Sigmoid colon (tissue), 6 donors: ENCODE measurements at regions not wholly inside any gene's neighbourhood (a gene's known extent, or its start where the extent isn't known, plus 50 kb on each side); places are given as distances from the start of the nearest gene placed in this dataset.
"Not testable (repeated sequence)": the region's sequence is repeated elsewhere in the genome, so short reads cannot be mapped to it uniquely, and the experiment has no call there.

Experiments used
- DNase-seq: peaks from one replicate; pipeline ENCODE4 v3.0.0-alpha.2; 2019
- H3K27ac ChIP-seq, 4 donors: fragments of 200-600 bp; sonication (generic); one replicate each; pipeline ENCODE4 v1.5.1; 2016 to 2019; ENCODE audit warnings: mild to moderate bottlenecking in 1 of 4
- H3K27me3 ChIP-seq, 3 donors: fragments of 200-600 bp; sonication (generic); one replicate each; pipeline ENCODE4 v1.5.1; 2019; ENCODE audit warnings: mild to moderate bottlenecking in 1 of 3
- H3K36me3 ChIP-seq, 4 donors: fragments of 200-600 bp; sonication (generic); one replicate each; pipeline ENCODE4 v1.5.1; 2016 to 2019
- H3K4me1 ChIP-seq, 4 donors: fragments of 200-600 bp; sonication (generic); one replicate each; pipeline ENCODE4 v1.5.1; 2017 to 2019
- H3K4me3 ChIP-seq, 4 donors: fragments of 200-600 bp; sonication (generic); one replicate each; pipeline ENCODE4 v1.5.1; 2017 to 2019; ENCODE audit warnings: mild to moderate bottlenecking in 2 of 4, moderate library complexity in 1 of 4
- H3K9me3 ChIP-seq, 4 donors: fragments of 200-600 bp in 3 of 4; sonication (generic) in 3 of 4; one replicate each; pipeline versions ENCODE4 v1.5.1 to v1.6.1; 2013 to 2019
- EP300 ChIP-seq, 4 donors: sonication (generic); formaldehyde crosslinking; IDR thresholded peaks; one replicate each; pipeline ENCODE4 v1.6.1; 2017; ENCODE audit warnings: antibody characterized with exemption in 4 of 4
- POLR2A ChIP-seq, 2 donors: fragments of 450-650 bp; IDR thresholded peaks; one replicate each; pipeline ENCODE4 v1.6.1; 2016; ENCODE audit warnings: antibody characterized with exemption in 2 of 2, mild to moderate bottlenecking in 2 of 2, moderate library complexity in 2 of 2
- POLR2AphosphoS5 ChIP-seq, 4 donors: sonication (generic); formaldehyde crosslinking; IDR thresholded peaks; one replicate each; pipeline ENCODE4 v1.6.1; 2017; ENCODE audit warnings: antibody characterized with exemption in 4 of 4
- WGBS, 2 donors: extraction: QIAGEN DNeasy Blood & Tissue Kit; methylation state at CpG; one replicate each; pipeline ENCODE4 v1.1.7; 2013; 5-methylcytosine and 5-hydroxymethylcytosine counted together
- intact Hi-C: fragments of 100-400 bp; cut with DNase I; formaldehyde crosslinking; loops from one replicate; pipeline ENCODE4 v1.15.1; 2023
- TF ChIP-seq, protein P1 (sequence below), 4 experiments: fragments of 450-650 bp in 3 of 4; fragments of 200-600 bp in 1 of 4; IDR thresholded peaks; one replicate each; pipeline ENCODE4 v1.5.1; 2016 to 2019; ENCODE audit warnings: antibody characterized with exemption in 4 of 4, mild to moderate bottlenecking in 3 of 4, moderate library complexity in 2 of 4
- donor health status: healthy with polysubstance abuse.
- donor health status: healthy.

DNA sequence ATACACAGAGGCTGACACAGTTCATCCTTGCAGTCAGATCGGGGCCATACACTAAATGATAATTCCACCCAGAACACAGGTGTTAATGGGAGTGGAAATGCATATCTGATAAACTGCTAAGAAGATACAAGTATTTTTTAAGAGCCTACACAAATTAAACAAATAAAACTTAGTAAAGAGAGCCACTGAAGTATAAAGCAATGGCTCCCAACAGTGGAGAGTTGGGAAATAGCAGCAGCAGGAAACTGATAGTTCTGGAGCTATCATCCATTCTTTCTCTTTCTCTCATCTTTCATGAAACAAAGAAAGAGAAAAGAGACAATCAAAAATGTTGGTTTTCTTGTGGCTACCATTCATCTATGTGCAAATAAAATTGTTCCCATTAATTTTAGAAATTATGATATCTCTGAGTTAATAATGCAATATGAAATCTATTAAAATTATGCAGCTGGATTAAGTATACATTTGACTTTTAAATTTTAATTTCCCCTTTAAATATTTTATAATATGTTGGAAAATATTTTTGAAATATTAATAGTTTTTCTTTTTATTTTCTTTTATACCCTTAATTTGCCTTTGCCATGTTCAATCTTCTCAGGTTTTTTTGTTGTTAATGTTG is 120.8 kb downstream of the EMB start:
- TF ChIP-seq EP300 (IDR thresholded peaks at IDR 0.05) (no peak), POLR2AphosphoS5 (IDR thresholded peaks at IDR 0.05) (no peak), POLR2A (IDR thresholded peaks at IDR 0.05) (no peak)
- TF ChIP-seq, protein P1, sequence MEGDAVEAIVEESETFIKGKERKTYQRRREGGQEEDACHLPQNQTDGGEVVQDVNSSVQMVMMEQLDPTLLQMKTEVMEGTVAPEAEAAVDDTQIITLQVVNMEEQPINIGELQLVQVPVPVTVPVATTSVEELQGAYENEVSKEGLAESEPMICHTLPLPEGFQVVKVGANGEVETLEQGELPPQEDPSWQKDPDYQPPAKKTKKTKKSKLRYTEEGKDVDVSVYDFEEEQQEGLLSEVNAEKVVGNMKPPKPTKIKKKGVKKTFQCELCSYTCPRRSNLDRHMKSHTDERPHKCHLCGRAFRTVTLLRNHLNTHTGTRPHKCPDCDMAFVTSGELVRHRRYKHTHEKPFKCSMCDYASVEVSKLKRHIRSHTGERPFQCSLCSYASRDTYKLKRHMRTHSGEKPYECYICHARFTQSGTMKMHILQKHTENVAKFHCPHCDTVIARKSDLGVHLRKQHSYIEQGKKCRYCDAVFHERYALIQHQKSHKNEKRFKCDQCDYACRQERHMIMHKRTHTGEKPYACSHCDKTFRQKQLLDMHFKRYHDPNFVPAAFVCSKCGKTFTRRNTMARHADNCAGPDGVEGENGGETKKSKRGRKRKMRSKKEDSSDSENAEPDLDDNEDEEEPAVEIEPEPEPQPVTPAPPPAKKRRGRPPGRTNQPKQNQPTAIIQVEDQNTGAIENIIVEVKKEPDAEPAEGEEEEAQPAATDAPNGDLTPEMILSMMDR (IDR thresholded peaks at IDR 0.05): no peak
- 64 to 66% methylated on average over 1 of the region's 1 CpG for WGBS, 2 donors
- no peaks in the 10 kb centered on the region for H3K9me3 ChIP-seq
- no peaks in the 10 kb centered on the region for H3K27me3 ChIP-seq
- no peaks in the 10 kb centered on the region for H3K36me3 ChIP-seq
- DNase-seq: no peak
- no peaks in the 10 kb centered on the region for H3K4me1 ChIP-seq
- no peak overlapping the region for H3K27ac ChIP-seq
- H3K4me3 ChIP-seq: no peak overlapping the region
- intact Hi-C loops: no loop called here

DNA sequence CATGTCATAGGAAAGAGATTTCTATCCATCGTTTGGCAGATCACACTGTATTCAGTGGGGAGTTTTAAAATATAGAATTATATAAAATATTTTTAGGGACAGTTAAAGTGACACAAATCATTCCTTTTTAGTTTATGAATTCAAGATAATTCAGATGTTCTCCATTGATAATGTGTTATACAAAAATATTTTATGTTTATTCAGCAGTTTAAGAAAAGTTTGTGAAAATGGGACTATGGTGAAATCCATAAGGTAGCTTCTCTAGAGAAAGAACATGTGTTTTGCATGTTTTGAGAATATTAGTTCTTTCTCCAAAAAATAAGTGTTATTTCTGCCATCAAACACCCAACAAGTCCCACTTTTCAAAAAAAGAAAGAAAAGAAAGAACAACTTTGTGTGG is 122.9 kb downstream of the EMB start:
- no peaks in the 10 kb centered on the region for H3K4me1 ChIP-seq
- H3K4me3 ChIP-seq: no peak overlapping the region
- WGBS, 2 donors: 66 to 69% methylated on average over 1 of the region's 1 CpG
- no peaks in the 10 kb centered on the region for H3K27me3 ChIP-seq
- DNase-seq: no peak
- no peaks in the 10 kb centered on the region for H3K36me3 ChIP-seq
- H3K9me3 ChIP-seq: no peaks in the 10 kb centered on the region
- intact Hi-C loops: no loop called here
- TF ChIP-seq POLR2A (IDR thresholded peaks at IDR 0.05): no peak
- TF ChIP-seq, protein P1 (IDR thresholded peaks at IDR 0.05): no peak
- TF ChIP-seq POLR2AphosphoS5 (IDR thresholded peaks at IDR 0.05): no peak
- no peak for TF ChIP-seq EP300 (IDR thresholded peaks at IDR 0.05)
- no peak overlapping the region for H3K27ac ChIP-seq

DNA sequence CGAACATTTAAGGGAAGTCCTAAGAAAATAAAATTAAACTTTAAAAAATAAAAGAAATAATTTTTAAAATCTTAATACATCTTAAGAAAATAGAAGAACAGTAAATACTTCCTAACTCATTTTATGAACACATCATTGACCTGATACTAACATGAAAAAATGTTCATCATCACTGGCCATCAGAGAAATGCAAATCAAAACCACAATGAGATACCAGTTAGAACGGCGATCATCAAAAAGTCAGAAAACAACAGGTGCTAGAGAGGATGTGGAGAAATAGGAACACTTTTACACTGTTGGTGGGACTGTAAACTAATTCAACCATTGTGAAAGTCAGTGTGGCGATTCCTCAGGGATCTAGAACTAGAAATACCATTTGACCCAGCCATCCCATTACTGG is 134.6 kb downstream of the EMB start:
- intact Hi-C loops: not testable (repeated sequence)

DNA sequence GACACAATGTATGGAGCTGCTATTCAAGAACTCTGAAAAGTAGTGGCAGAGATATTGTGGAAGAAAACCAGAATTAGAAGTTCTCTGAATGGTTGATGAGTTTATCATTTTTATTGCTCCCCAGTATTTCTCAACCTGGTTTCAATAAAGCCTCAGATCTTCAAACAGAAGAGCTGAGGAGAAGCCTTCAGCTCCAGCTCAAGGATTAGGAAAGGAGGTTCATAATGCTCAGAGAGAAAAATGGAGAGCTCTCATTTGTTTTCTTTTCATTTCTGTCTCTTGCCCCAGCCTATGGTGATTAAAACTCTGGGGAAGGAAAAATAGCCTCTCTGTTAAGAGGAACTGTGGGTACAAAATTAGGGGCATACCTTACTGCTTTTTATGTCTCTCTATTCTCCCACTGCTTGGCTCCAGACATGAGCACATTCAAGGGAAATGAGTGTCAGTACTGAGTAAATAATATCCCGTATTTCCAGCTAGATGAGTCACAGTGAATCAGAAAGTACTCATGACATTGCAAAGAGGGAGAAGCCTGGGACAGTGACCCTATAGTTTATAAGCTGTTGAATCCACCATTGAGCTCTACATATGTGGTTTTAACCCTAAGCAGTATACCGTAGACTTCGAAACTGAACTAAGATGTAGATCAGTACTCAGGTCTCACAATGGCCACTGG is 138.1 kb downstream of the EMB start:
- TF ChIP-seq POLR2A (IDR thresholded peaks at IDR 0.05) (no peak), EP300 (IDR thresholded peaks at IDR 0.05) (no peak), POLR2AphosphoS5 (IDR thresholded peaks at IDR 0.05) (no peak)
- TF ChIP-seq, protein P1 (IDR thresholded peaks at IDR 0.05): no peak
- intact Hi-C loops: no loop called here
- Histone ChIP-seq H3K27ac (no peak overlapping the region), H3K36me3 (no peaks in the 10 kb centered on the region), H3K4me1 (no peaks in the 10 kb centered on the region), H3K9me3 (peaks cover 0 to 3% (median 0%) of the 10 kb centered on the region in 4 donors), H3K27me3 (no peaks in the 10 kb centered on the region), H3K4me3 (no peak overlapping the region)
- no peak for DNase-seq
- WGBS, 2 donors: 86 to 89% methylated on average over 3 of the region's 3 CpGs

More for the DNA sequence above, 134.6 kb downstream of the EMB start:
- H3K27ac ChIP-seq, H3K27me3 ChIP-seq, H3K4me1 ChIP-seq, H3K4me3 ChIP-seq, DNase-seq, H3K36me3 ChIP-seq, H3K9me3 ChIP-seq: not testable (repeated sequence)
- 68 to 79% methylated on average over 4 of the region's 4 CpGs for WGBS, 2 donors

DNA sequence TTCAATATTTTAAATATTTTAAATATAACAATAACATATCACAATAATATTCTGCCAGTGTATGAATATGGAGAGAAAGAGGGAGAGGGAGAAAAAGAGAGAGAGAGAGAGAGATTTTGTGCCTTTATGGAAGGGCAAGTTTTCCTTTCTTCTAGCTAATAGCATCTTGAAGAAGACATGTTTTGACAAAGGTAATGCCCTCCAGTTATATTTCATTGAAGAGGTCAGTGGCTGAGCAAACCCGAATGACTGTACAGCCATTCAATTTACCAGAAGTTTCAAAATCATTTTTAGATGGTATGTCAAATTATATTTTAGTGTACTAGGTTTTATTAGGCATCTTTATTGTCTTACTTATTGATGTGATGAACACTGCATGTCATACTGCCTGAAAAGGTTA is 139.3 kb downstream of the EMB start:
- Histone ChIP-seq H3K36me3 (no peaks in the 10 kb centered on the region), H3K9me3 (no peaks in the 10 kb centered on the region), H3K27ac (no peak overlapping the region), H3K27me3 (no peaks in the 10 kb centered on the region), H3K4me3 (no peak overlapping the region), H3K4me1 (no peaks in the 10 kb centered on the region)
- intact Hi-C loops: no loop called here
- TF ChIP-seq EP300 (IDR thresholded peaks at IDR 0.05) (no peak), POLR2AphosphoS5 (IDR thresholded peaks at IDR 0.05) (no peak), POLR2A (IDR thresholded peaks at IDR 0.05) (no peak)
- TF ChIP-seq, protein P1 (IDR thresholded peaks at IDR 0.05): no peak
- DNase-seq: no peak
- 27 to 38% methylated on average over 1 of the region's 1 CpG for WGBS, 2 donors
